ENCODE measurements at regions not wholly inside any gene's neighbourhood (a gene's known extent, or its start where the extent isn't known, plus 50 kb on each side); places are given as distances from the start of the nearest gene placed in this dataset.

GRCh38 chr3:106261396-106261795 lies 392.6 kb upstream of the CBLB start:
- H3K27ac Mint-ChIP-seq = no peak overlapping the region

DNA sequence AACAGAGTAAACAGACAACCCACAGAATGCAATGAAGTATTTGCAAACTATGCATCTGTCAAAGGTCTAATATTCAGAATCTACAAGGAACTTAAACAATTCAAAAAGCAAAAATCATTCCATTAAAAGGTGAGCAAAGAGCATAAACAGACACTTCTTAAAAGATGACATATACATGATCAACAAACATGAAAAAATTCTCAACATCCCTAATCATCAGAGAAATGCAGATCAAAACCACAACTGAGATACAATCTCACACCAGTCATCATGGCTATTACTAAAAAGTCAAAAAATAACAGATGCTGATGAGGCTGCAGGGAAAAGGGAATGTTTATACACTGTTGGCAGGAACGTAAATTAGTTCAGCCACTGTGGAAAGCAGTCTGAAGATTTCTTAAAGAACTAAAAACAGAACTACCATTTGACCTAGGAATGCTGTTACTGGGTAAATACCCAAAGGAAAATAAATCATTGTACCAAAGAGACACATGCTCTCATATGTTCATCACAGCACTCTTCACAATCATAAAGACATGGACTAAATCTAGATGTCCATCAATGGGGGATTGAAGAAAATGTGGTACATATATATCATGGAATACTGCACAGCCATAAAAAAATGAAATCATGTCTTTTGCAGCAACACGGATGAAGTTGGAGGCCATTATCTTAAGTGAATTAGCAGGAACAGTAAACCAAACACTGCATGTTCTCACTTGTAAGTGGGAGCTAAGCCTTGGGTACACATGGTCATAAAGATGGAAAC lies 393.3 kb upstream of the CBLB start:
- no peaks in the 10 kb centered on the region for H3K27me3 Mint-ChIP-seq (ENCODE audit: insufficient read depth, low read depth)
- no peaks in the 10 kb centered on the region for H3K36me3 Mint-ChIP-seq
- Histone ChIP-seq H3K79me2 (ENCODE audit: low read depth) (no peaks in the 10 kb centered on the region), H3K4me2 (no peak overlapping the region), H3K4me1 (no peaks in the 10 kb centered on the region), H3F3A (ENCODE audit: low read depth) (no peaks in the 10 kb centered on the region), H4K20me1 (ENCODE audit: low read depth) (no peaks in the 10 kb centered on the region), H3K36me3 (no peaks in the 10 kb centered on the region), H3K9ac (no peak overlapping the region), H3K4me3 (no peak overlapping the region), H2AFZ (replicated peaks) (no peak overlapping the region), H3K27ac (no peak overlapping the region), H3K27me3 (no peaks in the 10 kb centered on the region), H3K9me3 (ENCODE audit: low read depth) (no peaks in the 10 kb centered on the region)
- no peak for DNase-seq (ENCODE audit: low spot score)
- H3K27ac Mint-ChIP-seq = no peak overlapping the region
- H3K9me3 Mint-ChIP-seq = no peaks in the 10 kb centered on the region
- no peaks in the 10 kb centered on the region for H3K4me1 Mint-ChIP-seq
- TF ChIP-seq, protein P1, sequence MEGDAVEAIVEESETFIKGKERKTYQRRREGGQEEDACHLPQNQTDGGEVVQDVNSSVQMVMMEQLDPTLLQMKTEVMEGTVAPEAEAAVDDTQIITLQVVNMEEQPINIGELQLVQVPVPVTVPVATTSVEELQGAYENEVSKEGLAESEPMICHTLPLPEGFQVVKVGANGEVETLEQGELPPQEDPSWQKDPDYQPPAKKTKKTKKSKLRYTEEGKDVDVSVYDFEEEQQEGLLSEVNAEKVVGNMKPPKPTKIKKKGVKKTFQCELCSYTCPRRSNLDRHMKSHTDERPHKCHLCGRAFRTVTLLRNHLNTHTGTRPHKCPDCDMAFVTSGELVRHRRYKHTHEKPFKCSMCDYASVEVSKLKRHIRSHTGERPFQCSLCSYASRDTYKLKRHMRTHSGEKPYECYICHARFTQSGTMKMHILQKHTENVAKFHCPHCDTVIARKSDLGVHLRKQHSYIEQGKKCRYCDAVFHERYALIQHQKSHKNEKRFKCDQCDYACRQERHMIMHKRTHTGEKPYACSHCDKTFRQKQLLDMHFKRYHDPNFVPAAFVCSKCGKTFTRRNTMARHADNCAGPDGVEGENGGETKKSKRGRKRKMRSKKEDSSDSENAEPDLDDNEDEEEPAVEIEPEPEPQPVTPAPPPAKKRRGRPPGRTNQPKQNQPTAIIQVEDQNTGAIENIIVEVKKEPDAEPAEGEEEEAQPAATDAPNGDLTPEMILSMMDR (IDR thresholded peaks at IDR 0.05) = no peak
- TF ChIP-seq EZH2 (IDR thresholded peaks at IDR 0.05) (no peak), EZH2phosphoT487 (IDR thresholded peaks at IDR 0.05) (no peak)
- H3K4me3 Mint-ChIP-seq = no peak overlapping the region

More at GRCh38 chr3:106261396-106261795, 392.6 kb upstream of the CBLB start:
- no peak overlapping the region for H3K4me2 ChIP-seq
- H3K4me1 ChIP-seq = no peaks in the 10 kb centered on the region
- no peak overlapping the region for H3K27ac ChIP-seq
- H3K4me3 ChIP-seq = no peak overlapping the region
- Mint-ChIP-seq H3K36me3 (no peaks in the 10 kb centered on the region), H3K4me1 (no peaks in the 10 kb centered on the region), H3K27me3 (ENCODE audit: insufficient read depth, low read depth) (no peaks in the 10 kb centered on the region), H3K9me3 (no peaks in the 10 kb centered on the region), H3K4me3 (no peak overlapping the region)
- H3K36me3 ChIP-seq = no peaks in the 10 kb centered on the region
- DNase-seq (ENCODE audit: low spot score) = no peak
- no peaks in the 10 kb centered on the region for H3F3A ChIP-seq (ENCODE audit: low read depth)
- H3K9me3 ChIP-seq (ENCODE audit: low read depth) = no peaks in the 10 kb centered on the region
- TF ChIP-seq, protein P1 (IDR thresholded peaks at IDR 0.05) = no peak
- TF ChIP-seq EZH2 (IDR thresholded peaks at IDR 0.05) (no peak), EZH2phosphoT487 (IDR thresholded peaks at IDR 0.05) (no peak)
- no peaks in the 10 kb centered on the region for H3K27me3 ChIP-seq
- H2AFZ ChIP-seq (replicated peaks) = no peak overlapping the region
- no peak overlapping the region for H3K9ac ChIP-seq
- H3K79me2 ChIP-seq (ENCODE audit: low read depth) = no peaks in the 10 kb centered on the region
- H4K20me1 ChIP-seq (ENCODE audit: low read depth) = no peaks in the 10 kb centered on the region

- no peaks in the 10 kb centered on the region for H3K27me3 ChIP-seq
- no peaks in the 10 kb centered on the region for H3K9me3 ChIP-seq (ENCODE audit: low read depth)
- H3K79me2 ChIP-seq (ENCODE audit: low read depth) = no peaks in the 10 kb centered on the region
- Mint-ChIP-seq H3K9me3 (no peaks in the 10 kb centered on the region), H3K27ac (no peak overlapping the region), H3K4me1 (no peaks in the 10 kb centered on the region), H3K27me3 (ENCODE audit: insufficient read depth, low read depth) (no peaks in the 10 kb centered on the region), H3K36me3 (no peaks in the 10 kb centered on the region), H3K4me3 (no peak overlapping the region)
- no peak for TF ChIP-seq EZH2 (IDR thresholded peaks at IDR 0.05)
- no peak for TF ChIP-seq EZH2phosphoT487 (IDR thresholded peaks at IDR 0.05)
- TF ChIP-seq, protein P1 (IDR thresholded peaks at IDR 0.05) = no peak
- no peak for DNase-seq (ENCODE audit: low spot score)
- H3K9ac ChIP-seq = no peak overlapping the region
- H3K27ac ChIP-seq = no peak overlapping the region
- no peaks in the 10 kb centered on the region for H3K36me3 ChIP-seq
- no peak overlapping the region for H2AFZ ChIP-seq (replicated peaks)
- H3K4me2 ChIP-seq = no peak overlapping the region
- H3K4me3 ChIP-seq = no peak overlapping the region
- H3K4me1 ChIP-seq = no peaks in the 10 kb centered on the region
- H4K20me1 ChIP-seq (ENCODE audit: low read depth) = no peaks in the 10 kb centered on the region
- H3F3A ChIP-seq (ENCODE audit: low read depth) = no peaks in the 10 kb centered on the region
Observed at GRCh38 chr3:106263011-106263410, 394.2 kb upstream of the CBLB start.

Measured in neural progenitor cell (in vitro differentiated cells).